ENCODE measurements at regions not wholly inside any gene's neighbourhood (a gene's known extent, or its start where the extent isn't known, plus 50 kb on each side); places are given as distances from the start of the nearest gene placed in this dataset.
A peak's percentile ranks its signal among the peaks of the same experiment; 100 is the strongest.

DNA sequence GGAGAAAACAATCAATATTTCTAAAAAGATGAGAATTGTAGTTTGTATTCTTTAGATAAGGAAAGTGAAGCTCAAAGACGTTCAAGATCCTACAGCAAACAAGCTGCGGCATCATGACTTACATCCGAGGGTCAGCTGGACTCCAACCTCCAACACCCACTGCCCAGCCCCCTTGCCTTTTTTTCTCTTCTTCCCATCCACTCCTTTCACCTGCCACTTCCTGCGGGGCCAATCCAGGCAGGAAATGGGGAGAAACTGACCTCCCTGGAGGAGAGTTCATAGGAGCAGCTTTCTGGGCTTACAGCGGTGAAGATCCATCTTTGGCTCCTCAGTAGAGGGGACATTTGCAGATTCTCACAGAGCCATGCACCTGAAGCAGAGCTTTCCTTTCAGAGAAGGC is 361.5 kb downstream of the PTPRU start:
- WGBS, 2 donors: 76 to 79% methylated on average over 5 of the region's 5 CpGs
- DNase-seq (no peak), ATAC-seq (ENCODE audit: low FRiP score in 2 of 2) (no peak)
- Histone ChIP-seq H3K27ac (no peak overlapping the region), H3K36me3 (no peaks in the 10 kb centered on the region), H3K27me3 (no peaks in the 10 kb centered on the region), H3K9me3 (no peaks in the 10 kb centered on the region), H3K4me3 (no peak overlapping the region), H3K4me1 (no peaks in the 10 kb centered on the region)
- TF ChIP-seq, protein P1, sequence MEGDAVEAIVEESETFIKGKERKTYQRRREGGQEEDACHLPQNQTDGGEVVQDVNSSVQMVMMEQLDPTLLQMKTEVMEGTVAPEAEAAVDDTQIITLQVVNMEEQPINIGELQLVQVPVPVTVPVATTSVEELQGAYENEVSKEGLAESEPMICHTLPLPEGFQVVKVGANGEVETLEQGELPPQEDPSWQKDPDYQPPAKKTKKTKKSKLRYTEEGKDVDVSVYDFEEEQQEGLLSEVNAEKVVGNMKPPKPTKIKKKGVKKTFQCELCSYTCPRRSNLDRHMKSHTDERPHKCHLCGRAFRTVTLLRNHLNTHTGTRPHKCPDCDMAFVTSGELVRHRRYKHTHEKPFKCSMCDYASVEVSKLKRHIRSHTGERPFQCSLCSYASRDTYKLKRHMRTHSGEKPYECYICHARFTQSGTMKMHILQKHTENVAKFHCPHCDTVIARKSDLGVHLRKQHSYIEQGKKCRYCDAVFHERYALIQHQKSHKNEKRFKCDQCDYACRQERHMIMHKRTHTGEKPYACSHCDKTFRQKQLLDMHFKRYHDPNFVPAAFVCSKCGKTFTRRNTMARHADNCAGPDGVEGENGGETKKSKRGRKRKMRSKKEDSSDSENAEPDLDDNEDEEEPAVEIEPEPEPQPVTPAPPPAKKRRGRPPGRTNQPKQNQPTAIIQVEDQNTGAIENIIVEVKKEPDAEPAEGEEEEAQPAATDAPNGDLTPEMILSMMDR (IDR thresholded peaks at IDR 0.05): no peak
- TF ChIP-seq EP300 (IDR thresholded peaks at IDR 0.05): no peak
- no peak for TF ChIP-seq POLR2AphosphoS5 (IDR thresholded peaks at IDR 0.05)
- no peak for TF ChIP-seq POLR2A (IDR thresholded peaks at IDR 0.05)

DNA sequence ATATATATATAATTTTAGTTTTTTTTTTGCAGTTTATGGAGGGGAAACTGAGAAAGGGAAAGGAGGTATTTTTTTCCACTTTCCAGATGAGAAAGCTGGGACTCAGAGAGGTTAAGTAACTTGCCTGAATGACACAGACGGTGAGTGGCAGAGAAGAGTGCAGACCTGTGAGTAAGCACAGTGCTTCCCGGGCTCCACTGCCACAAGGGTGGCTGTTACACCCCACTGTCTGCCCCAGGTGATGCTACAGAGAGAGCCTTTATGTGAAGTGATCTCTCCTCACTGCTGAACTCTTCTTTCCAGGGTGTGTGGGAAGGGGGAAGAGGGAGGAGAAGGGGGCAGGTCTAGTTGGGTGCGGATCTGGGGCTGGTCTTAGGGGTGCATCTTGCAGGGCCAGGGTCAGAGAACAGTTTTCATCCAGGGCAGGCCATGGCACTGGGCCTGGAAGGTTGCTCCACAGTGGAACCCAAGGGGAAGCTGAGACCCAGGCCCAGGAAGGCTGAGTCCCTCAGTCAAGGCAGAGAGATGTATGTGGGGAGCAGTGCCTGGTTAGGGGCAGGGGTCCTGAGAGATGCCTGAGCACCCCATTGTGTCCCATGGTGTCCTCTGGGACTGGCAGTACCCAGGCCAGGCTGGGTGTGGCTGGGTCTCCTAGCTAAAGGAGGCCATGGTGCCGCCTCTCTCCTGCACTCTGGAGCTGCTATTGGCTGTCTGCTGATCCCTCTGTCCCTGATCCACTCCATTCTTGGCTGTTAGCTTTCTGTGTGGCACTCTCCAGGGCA is 357.5 kb downstream of the PTPRU start:
- Histone ChIP-seq H3K27me3 (no peaks in the 10 kb centered on the region), H3K9me3 (no peaks in the 10 kb centered on the region), H3K4me3 (no peak overlapping the region), H3K36me3 (no peaks in the 10 kb centered on the region), H3K27ac (no peak overlapping the region), H3K4me1 (no peaks in the 10 kb centered on the region)
- ATAC-seq (ENCODE audit: low FRiP score in 2 of 2): no peak
- no peak for TF ChIP-seq POLR2A (IDR thresholded peaks at IDR 0.05)
- WGBS, 2 donors: 75 to 84% methylated on average over 3 to 4 of the region's 4 CpGs
- DNase-seq: no peak

DNA sequence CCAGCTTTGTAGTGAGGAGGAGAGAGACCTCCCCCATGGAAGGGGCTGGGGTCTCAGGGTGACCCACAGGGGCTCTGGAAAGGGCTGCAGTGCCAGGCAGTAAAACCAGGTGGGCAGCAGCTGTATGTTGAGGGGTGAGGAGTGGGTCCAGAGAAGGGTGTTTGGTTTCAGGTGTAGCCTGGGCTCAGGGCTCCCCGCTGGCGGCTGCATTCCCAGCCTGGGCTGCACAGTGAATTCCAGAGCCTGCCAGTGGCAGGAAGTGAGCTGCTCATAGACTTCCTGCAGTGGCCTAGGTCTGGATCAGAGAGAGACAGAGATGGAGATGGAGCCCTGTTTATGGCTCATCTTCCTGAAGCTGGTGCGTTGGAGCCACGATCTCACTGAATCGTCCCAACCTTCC is 356.4 kb downstream of the PTPRU start:
- Histone ChIP-seq H3K4me3 (no peak overlapping the region), H3K27ac (no peak overlapping the region), H3K27me3 (no peaks in the 10 kb centered on the region), H3K36me3 (no peaks in the 10 kb centered on the region), H3K9me3 (no peaks in the 10 kb centered on the region), H3K4me1 (no peaks in the 10 kb centered on the region)
- TF ChIP-seq POLR2AphosphoS5 (IDR thresholded peaks at IDR 0.05): no peak
- TF ChIP-seq, protein P1 (IDR thresholded peaks at IDR 0.05): no peak
- no peak for TF ChIP-seq POLR2A (IDR thresholded peaks at IDR 0.05)
- TF ChIP-seq EP300 (IDR thresholded peaks at IDR 0.05): no peak
- DNase-seq (peak in 1 of 2 donors; percentile 38), ATAC-seq (ENCODE audit: low FRiP score in 2 of 2) (no peak)
- WGBS, 2 donors: 48 to 51% methylated on average over 3 to 5 of the region's 5 CpGs

DNA sequence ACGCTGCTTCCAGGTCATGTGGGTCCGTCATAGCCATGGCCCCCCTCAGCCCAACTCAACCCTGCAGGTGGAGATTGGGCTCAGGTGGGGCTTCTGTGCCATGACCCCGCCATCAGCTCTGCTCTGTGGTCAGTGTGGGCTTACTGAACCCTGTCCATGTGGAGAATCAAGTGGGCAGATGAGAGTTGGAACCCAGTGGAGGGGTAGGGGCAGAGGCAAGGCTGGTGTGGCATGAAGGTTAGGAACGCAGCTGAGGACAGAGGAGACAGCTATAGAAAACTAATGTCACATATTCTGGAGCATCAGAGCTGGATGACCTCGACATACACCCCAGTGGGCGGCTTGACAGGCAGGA is 355.9 kb downstream of the PTPRU start:
- no peak overlapping the region for H3K27ac ChIP-seq
- ATAC-seq (ENCODE audit: low FRiP score in 2 of 2) (no peak), DNase-seq (no peak)
- H3K36me3 ChIP-seq: no peaks in the 10 kb centered on the region
- H3K4me3 ChIP-seq: no peak overlapping the region
- no peaks in the 10 kb centered on the region for H3K4me1 ChIP-seq
- H3K27me3 ChIP-seq: no peaks in the 10 kb centered on the region
- TF ChIP-seq EP300 (IDR thresholded peaks at IDR 0.05): no peak
- TF ChIP-seq POLR2AphosphoS5 (IDR thresholded peaks at IDR 0.05): no peak
- TF ChIP-seq, protein P1 (IDR thresholded peaks at IDR 0.05): no peak
- no peak for TF ChIP-seq POLR2A (IDR thresholded peaks at IDR 0.05)
- 73 to 83% methylated on average over 5 to 6 of the region's 6 CpGs for WGBS, 2 donors
- no peaks in the 10 kb centered on the region for H3K9me3 ChIP-seq

DNA sequence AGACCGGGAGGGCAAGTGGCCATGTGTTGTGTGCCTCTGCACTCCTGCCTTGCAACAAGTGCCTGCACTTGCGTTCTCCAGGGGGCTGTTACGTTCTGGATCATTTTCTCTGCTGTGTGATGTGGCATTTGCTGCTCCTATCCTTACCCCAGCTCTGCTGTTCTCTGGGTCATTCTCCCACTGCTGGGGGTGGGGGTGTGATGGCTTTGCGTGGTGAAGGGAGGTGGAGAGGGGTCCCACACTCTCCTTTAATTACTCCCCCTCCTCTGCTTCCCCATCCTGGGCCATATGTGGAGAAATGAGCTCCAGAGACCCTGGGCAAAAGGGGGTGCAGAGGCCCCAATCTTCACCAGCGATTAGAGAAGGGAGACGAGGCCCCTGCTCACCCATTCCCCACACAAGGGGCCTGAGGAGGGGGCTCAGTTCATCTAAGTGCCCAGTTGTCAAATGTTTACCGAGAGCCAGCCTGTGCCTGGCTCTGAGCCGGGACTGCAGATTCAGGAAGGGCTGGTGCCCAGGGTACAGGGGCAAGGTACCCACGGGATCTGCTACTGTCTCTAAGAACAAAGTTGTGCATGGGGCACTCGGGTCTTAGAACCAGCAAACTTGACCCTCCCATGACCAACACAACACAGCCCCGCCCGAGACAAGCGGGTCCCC is 355.4 kb downstream of the PTPRU start:
- Histone ChIP-seq H3K4me3 (no peak overlapping the region), H3K27me3 (no peaks in the 10 kb centered on the region), H3K36me3 (no peaks in the 10 kb centered on the region), H3K9me3 (no peaks in the 10 kb centered on the region), H3K27ac (no peak overlapping the region), H3K4me1 (no peaks in the 10 kb centered on the region)
- ATAC-seq (ENCODE audit: low FRiP score in 2 of 2) (no peak), DNase-seq (peak in 1 of 2 donors; percentile 35)
- WGBS, 2 donors: 69 to 76% methylated on average over 13 of the region's 13 CpGs
- TF ChIP-seq EP300 (IDR thresholded peaks at IDR 0.05) (no peak), POLR2A (IDR thresholded peaks at IDR 0.05) (no peak), POLR2AphosphoS5 (IDR thresholded peaks at IDR 0.05) (no peak)
- TF ChIP-seq, protein P1 (IDR thresholded peaks at IDR 0.05): no peak

Data from upper lobe of left lung (tissue), 6 donors.